ENCODE measurements at regions not wholly inside any gene's neighbourhood (a gene's known extent, or its start where the extent isn't known, plus 50 kb on each side); places are given as distances from the start of the nearest gene placed in this dataset.

DNA sequence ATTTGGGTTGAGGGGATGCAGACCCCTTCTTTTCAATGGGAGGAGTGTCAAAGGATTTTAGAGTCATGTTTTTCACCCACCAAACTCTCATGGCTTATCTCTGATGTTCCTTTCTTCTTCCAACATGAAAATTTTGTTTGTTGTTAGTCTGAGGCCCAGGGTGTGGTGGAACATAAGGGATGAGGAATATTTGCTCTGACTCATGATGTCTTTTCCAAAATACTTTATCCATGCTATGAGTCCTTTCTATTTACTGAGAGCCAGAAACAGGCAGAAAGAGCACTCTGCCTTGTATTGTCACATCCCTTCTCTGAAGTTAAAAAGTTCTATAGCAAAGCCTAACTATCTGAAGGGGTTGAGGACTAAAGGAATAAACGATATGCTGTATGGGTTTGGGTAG is 61.6 kb upstream of the GYPA start:
- no peak for DNase-seq

DNA sequence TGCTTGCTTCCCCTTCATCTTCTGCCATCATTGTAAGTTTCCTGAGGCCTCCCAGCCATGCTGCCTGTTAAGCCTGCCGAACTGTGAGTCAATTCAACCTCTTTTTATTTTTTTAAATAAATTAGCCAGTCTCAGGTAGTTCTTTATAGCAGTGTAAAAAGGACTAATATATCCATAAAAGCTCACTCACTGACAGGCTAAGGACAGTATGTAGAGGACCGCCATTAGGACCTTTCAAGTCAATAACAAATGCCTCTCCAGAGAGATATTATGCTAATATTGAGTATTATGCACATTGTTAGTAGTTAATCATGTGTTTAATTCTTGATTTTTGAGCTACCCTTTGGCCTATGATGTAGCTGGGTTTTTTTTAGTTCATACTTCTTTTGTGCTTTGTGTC is 62.6 kb upstream of the GYPA start:
- no peak for DNase-seq

DNA sequence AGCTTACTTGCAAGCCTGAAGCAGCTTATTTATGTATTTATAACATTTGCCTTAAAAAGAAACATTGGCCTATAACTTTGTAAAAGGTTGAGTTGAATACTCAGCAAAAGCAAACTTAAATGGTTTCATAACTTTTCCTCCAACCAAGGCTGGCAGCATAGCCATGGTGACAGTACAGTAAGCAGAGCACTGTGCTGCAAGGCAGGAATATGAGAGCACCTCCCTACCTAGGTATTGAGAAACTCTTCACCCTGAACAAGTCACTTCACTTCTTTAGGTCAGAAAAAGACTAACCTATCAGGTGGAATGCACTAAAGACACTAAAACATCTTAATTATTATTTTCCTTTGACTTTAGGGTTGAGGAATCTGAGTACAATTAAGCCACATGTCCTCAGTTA is 63.9 kb upstream of the GYPA start:
- no peak for DNase-seq

DNA sequence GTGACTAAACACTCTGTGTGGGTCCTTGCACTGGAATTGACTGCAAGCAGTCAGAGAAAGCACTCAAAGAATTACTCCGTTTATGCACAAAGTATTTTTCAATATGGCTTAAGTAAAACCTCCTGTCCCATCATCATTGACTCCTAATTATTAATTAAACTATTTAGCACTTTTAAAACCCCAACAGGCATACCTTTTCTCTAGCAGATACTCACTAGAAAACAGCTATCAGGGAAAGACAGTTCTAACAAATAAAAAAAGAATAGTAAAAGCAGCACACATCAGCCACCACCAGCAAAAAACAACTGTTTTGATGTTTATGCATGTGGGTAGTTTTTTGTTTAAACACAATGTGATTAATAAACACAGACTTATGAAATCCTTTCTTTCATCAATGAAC is 66.2 kb upstream of the GYPA start:
- no peak for DNase-seq

DNA sequence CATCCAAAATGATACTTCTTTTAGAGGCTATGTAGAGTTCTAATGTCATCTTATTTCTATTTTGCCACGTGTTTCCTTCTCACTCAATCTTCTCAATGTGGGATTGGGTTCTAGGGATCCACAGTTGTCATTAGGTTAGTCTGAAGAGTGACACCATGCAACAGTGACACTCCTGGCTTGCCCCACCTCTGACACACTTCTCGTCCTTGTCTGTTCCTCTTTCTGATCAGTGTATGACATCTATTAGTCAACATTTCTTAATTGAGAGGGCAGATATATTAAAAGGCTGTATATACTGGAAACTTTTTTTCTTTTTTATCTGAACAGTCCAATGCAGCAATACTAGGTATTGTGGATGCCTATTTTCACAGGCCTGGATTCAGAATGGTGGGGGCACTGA is 67.6 kb upstream of the GYPA start:
- DNase-seq: no peak

GRCh38 chr4:144209491-144209890 is 69.0 kb upstream of the GYPA start:
- DNase-seq: no peak

GRCh38 chr4:144213371-144213770 is 72.9 kb upstream of the GYPA start:
- DNase-seq: no peak

- DNase-seq: no peak
These were observed 82.6 kb upstream of the GYPA start for GRCh38 chr4:144223149-144223548.

DNA sequence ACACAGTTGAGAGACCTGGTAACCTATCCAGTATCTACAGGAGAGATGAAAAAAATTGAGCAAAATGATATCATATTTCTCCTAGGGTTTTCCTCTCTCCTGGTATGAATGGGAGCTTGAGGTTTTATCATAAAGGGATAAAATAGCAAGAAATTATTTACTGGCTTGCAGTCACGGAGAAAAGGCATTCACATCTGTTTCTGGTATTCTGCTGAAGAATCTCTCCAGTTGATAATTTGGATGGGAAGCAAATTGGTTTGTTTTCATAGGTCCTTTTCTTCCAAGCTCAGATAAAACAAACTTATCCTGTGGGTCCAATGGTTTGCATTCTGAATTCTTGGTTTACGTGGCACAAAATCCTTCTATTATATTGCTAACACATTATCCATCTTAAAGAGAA is 83.1 kb upstream of the GYPA start:
- no peak for DNase-seq

- DNase-seq: no peak
These were observed 118.8 kb upstream of the GYPA start for GRCh38 chr4:144259285-144259684.

DNA sequence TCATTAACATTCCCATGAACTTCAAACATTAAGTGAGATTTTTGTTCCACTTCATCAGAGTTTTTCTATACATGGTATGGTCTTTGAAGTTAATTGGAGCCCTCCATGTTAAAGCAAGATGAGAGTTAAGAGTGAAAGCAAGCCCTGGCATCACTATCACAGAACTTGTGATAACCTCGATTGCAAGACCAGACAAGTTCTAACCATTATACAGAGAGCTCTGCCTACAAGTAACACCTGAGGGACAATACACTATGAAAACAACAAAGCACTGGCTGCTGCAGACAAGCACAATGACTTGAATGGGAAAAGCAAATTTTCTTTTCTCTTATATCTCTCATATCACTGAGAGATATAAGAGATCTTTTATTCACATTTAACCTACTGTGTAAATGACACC is 126.6 kb upstream of the GYPA start:
- no peak for DNase-seq

- DNase-seq: no peak
These were observed 140.2 kb upstream of the GYPA start for GRCh38 chr4:144280688-144281087.

GRCh38 chr4:144283526-144283925 is 143.0 kb upstream of the GYPA start:
- no peak for DNase-seq

GRCh38 chr4:144284026-144284425 is 143.5 kb upstream of the GYPA start:
- DNase-seq: no peak

- peak; percentile 7 for DNase-seq
These were observed 147.7 kb upstream of the GYPA start for GRCh38 chr4:144288011-144288903.

DNA sequence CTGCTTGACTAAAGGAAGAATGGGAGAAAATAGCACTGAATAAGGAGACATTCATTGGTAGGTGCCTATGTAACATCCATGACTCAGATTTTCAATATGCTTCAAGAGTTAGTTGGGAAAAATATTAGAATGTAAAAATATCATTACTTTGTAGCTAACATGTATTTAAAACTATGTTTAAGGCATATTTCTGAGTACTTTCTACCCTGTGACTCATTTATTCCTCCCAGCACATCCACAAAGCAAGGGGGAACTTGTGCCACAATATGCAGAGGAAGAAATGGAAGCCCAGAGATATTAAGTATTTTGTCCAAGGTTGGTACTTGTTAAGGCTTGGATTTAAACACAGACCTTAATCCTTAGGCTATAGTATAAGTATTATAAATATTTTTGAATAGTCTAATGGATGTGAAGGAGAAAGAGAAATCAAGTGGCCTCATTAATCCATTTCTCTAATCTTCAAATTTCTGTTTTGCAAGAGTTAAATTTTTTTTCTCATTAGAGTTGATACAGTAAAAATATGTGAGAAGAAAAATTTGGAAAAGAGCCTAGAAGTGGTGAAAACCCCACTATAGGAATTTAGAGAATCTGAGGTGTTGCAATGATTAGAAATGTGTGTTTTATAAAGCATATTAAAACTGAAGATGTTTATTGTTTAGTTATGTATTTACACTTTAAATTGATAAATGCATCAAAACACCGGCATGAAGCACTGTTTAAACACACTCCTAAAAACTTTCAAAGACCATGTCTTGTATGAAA is 149.3 kb upstream of the GYPA start:
- DNase-seq: no peak

- no peak for DNase-seq
These were observed 150.6 kb upstream of the GYPA start for GRCh38 chr4:144291164-144291563.

GRCh38 chr4:144294211-144294610 is 153.7 kb upstream of the GYPA start:
- no peak for DNase-seq

DNA sequence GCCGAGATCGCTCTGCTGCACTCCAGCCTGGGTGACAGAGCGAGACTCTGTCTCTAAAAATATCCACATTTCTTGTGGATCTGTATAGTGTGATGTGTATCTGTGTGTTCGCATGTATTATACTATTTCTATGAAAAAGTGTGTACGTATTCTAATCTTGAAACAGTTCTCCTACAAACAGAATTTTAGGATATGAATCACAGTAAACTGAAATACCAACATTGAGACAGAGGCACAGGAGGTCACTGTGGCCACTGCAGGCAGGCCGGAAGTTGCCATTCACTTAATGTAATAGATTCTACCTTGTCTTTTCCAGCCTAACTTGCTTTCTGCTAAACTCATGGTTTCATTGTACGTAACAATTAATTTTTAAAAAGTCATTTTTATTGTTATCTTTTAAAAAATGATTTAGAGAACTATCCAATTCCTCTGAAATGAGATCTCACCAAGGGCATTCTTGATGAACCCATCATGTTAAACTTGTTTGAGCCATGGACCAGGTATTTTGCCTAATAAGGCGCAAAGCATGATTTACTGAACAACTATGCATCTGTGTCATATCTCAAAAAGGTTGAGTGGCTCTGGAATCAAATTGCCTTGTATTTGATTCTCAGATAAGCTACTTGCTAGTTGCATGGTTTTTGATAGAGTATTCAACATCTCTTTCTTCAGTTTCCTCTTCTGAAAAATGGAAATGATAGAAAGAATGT is 154.9 kb upstream of the GYPA start:
- DNase-seq: no peak

DNA sequence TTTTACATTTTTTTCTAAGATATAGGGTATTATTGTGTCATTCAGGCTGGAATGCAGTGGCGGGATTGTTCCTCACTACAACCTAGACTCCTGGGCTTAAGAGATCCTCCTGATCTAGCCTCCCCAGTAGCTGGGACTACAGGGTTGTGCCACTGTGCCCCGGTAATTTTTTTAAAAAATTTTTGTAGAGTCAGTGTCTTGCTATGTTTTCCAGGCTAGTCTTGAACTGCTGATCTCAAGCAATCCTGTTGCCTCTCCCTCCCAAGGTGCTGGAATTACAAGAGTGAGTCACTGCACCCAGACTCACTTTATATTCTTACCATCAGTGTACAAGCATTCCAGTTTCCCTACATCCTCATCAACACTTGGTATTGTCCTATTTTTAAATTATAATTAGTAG is 156.4 kb upstream of the GYPA start:
- no peak for DNase-seq

GRCh38 chr4:144298519-144298918 is 158.0 kb upstream of the GYPA start:
- no peak for DNase-seq

- DNase-seq: no peak
These were observed 160.1 kb upstream of the GYPA start for GRCh38 chr4:144300616-144301015.

DNA sequence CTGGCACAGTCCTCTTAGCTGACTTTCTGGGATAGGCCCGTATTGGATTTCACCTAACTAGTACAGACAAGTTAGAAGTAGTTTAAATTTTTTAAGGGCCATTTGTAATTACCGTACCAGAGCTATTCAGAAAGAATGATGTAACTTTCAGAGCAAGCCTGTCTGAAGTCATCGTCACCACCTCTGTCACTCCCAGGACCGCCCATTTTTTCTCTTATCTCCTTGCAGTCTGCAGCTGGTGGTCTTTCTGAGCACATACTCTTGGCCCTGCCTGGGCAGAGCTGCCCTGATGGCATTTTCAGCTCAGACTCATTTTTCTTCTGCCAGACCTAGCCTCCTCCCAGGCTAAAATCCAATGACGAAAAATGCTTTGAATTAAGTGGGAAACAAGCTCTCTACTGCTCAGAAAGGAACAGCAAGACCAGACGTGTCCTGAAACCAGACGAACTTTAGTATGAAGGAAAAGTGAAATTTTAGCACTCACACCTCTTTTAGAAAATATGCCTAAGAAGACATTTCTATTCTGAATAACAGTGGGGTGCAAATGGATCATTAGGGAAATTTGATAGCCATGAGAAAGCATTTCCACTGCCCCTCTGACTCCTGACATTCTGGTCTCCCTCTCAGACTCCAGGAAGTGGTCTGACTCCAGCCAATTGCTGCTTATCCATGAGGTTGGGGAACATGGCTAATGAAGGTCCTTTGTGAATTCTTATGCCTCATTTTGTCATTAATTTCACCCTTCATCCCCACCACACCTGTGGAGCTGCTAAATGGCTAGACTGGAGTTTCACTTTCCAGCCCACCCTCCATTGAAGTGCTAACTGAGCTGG is 162.4 kb upstream of the GYPA start:
- no peak for DNase-seq
